ENCODE measurements at regions not wholly inside any gene's neighbourhood (a gene's known extent, or its start where the extent isn't known, plus 50 kb on each side); places are given as distances from the start of the nearest gene placed in this dataset.

DNA sequence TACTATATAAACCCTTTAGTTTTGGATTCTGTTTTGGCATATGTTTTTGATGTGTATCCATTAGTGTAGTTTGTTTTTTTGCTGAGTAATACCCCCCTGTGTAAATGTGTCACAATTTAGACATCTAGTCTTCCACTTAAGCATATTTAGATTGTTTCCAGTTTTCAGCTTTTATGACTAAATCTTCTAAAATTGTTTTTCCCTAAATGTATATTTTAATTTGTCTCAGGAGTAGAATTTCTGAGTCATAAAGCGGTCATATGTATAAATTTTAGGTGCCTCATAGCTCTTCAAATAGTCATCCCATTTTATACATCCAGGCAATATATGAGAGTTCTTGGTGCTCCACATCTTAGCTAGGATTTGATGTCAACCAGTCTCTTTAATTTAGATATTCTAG lies 1348.0 kb downstream of the MRPL39 start:
- POLR2A ChIA-PET, result no interaction called here
- no peak for FAIRE-seq
- no peak overlapping the region for H3K4me3 ChIP-seq
- no peaks in the 10 kb centered on the region for H3K4me1 ChIP-seq
- no peak overlapping the region for H3K4me2 ChIP-seq
- TF ChIP-seq CTCF (IDR thresholded peaks at IDR 0.05), result no peak
- no peak overlapping the region for H3K27ac ChIP-seq
- no peak for ATAC-seq
- WGBS (ENCODE audit: missing lambda C conversion rate), result 20% methylated on average over 1 of the region's 1 CpG
- no peaks in the 10 kb centered on the region for H3K9me3 ChIP-seq
- DNase-seq (ENCODE audit: low read depth in 1 of 2, low spot score in 1 of 2), result no peak
- CTCF ChIA-PET, result no interaction called here

DNA sequence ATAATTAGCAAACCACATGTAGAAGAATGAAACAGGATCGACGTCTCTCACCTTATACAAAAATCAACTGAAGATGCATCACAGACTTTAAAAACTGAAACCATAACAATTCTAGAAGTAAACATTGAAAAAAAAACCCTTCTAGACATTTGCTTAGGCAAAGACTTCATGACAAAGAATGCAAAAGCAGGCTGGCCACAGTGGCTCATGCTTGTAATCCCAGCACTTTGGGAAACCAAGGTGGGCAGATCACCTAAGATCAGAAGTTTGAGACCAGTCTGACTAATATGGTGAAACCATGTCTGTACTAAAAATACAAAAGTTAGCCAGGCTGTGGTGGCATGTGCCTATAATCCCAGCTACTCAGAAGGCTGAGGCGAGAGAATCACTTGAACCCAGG lies 1351.7 kb downstream of the MRPL39 start:
- 6% methylated on average over 3 of the region's 3 CpGs for WGBS (ENCODE audit: missing lambda C conversion rate)
- DNase-seq (ENCODE audit: low read depth in 1 of 2, low spot score in 1 of 2), result no peak

DNA sequence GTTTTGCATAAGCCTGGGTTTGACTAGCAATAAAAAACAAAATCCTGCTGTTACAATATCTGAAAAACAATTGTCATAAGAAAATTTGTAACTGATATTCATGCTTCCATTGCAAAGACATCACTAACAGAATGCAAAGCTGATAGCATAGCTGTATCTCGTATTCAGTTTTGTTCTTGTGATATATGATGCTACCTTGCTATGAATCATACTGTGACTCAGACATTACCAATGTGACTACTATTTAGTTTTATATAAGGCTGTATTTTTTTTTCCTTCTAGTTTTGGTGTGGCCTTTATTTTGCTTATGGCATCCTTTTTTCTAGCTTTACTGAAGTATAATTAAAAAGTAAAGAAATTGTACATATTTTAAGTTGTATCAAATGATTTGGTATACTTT lies 1381.8 kb downstream of the MRPL39 start:
- 0% methylated on average over 1 of the region's 1 CpG for WGBS (ENCODE audit: missing lambda C conversion rate)
- Histone ChIP-seq H3K4me3 (no peak overlapping the region), H3K4me2 (no peak overlapping the region), H3K27ac (no peak overlapping the region), H3K9me3 (no peaks in the 10 kb centered on the region), H3K4me1 (no peaks in the 10 kb centered on the region)
- ChIA-PET POLR2A (no interaction called here), CTCF (no interaction called here)
- no peak for TF ChIP-seq HMGXB4 (CRISPR knock-in tag; IDR thresholded peaks at IDR 0.05; ENCODE audit: borderline replicate concordance)
- TF ChIP-seq ESRRA (IDR thresholded peaks at IDR 0.05; ENCODE audit: borderline replicate concordance, low read length), result no peak
- TF ChIP-seq RAD21 (conservative IDR thresholded peaks at IDR 0.05 in 1 of 2, IDR thresholded peaks at IDR 0.05 in 1 of 2), result no peak
- TF ChIP-seq HOXB13 (CRISPR knock-in tag; IDR thresholded peaks at IDR 0.05; ENCODE audit: low read depth), result no peak
- no peak for TF ChIP-seq SREBF2 (IDR thresholded peaks at IDR 0.05)
- no peak for TF ChIP-seq TFCP2L1 (CRISPR knock-in tag; IDR thresholded peaks at IDR 0.05)
- TF ChIP-seq EHMT2 (IDR thresholded peaks at IDR 0.05; ENCODE audit: low read depth), result no peak
- TF ChIP-seq EHF (CRISPR knock-in tag; IDR thresholded peaks at IDR 0.05), result no peak
- ATAC-seq (no peak), FAIRE-seq (no peak), DNase-seq (ENCODE audit: low read depth in 1 of 2, low spot score in 1 of 2) (no peak)

More for the DNA sequence above, 1351.7 kb downstream of the MRPL39 start:
- ChIA-PET POLR2A (no interaction called here), CTCF (no interaction called here)
- Histone ChIP-seq H3K4me1 (no peaks in the 10 kb centered on the region), H3K4me2 (no peak overlapping the region), H3K4me3 (no peak overlapping the region), H3K9me3 (no peaks in the 10 kb centered on the region), H3K27ac (no peak overlapping the region)
- no peak for TF ChIP-seq POLR2A (IDR thresholded peaks at IDR 0.05; ENCODE audit: low read length)
- no peak for TF ChIP-seq NPAS2 (CRISPR knock-in tag; IDR thresholded peaks at IDR 0.05; ENCODE audit: borderline replicate concordance)
- no peak for TF ChIP-seq CTCF (IDR thresholded peaks at IDR 0.05)
- no peak for TF ChIP-seq RARB (CRISPR knock-in tag; IDR thresholded peaks at IDR 0.05)
- no peak for FAIRE-seq
- no peak for ATAC-seq

DNA sequence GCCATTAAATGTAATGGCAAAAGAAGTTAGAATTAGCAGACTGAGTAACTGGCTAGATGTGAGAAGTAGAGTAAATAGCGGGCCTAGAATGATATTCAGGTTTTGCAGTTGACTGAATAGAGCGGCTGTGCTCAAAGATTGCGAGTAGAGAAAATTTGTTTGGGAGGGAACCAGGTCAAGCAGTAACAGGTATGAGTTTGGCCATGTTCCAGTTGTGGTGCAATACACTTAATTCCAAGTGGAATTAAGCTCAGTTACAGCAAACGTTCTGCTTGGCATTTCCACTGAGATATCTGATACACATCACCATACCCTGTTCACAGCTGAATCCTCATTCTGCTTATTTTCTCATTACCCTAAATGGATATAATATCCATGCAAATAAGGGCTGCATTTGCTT lies 1382.9 kb downstream of the MRPL39 start:
- no peak for DNase-seq (ENCODE audit: low read depth in 1 of 2, low spot score in 1 of 2)
- no peak overlapping the region for H3K27ac ChIP-seq
- ChIA-PET CTCF (no interaction called here), POLR2A (no interaction called here)
- WGBS (ENCODE audit: missing lambda C conversion rate), result 2% methylated on average over 4 of the region's 4 CpGs
- H3K9me3 ChIP-seq, result no peaks in the 10 kb centered on the region
- H3K4me2 ChIP-seq, result no peak overlapping the region
- no peak for ATAC-seq
- no peak overlapping the region for H3K4me3 ChIP-seq
- H3K4me1 ChIP-seq, result no peaks in the 10 kb centered on the region
- FAIRE-seq, result no peak
- TF ChIP-seq ESRRA (IDR thresholded peaks at IDR 0.05; ENCODE audit: borderline replicate concordance, low read length) (no peak), CTCF (IDR thresholded peaks at IDR 0.05) (no peak), ZFP36 (IDR thresholded peaks at IDR 0.05; ENCODE audit: borderline replicate concordance, partially characterized antibody) (no peak), HOXB5 (CRISPR knock-in tag; IDR thresholded peaks at IDR 0.05) (no peak), FOSL2 (IDR thresholded peaks at IDR 0.05) (no peak), FOSL2 (CRISPR knock-in tag; IDR thresholded peaks at IDR 0.05) (no peak), CEBPB (IDR thresholded peaks at IDR 0.05) (no peak), EHMT2 (IDR thresholded peaks at IDR 0.05; ENCODE audit: low read depth) (no peak), KDM1A (IDR thresholded peaks at IDR 0.05; ENCODE audit: low read depth) (no peak), HOXA7 (CRISPR knock-in tag; IDR thresholded peaks at IDR 0.05) (no peak), TFCP2L1 (CRISPR knock-in tag; IDR thresholded peaks at IDR 0.05) (no peak), CBX2 (IDR thresholded peaks at IDR 0.05; ENCODE audit: borderline replicate concordance, low read depth) (no peak)
- TF ChIP-seq, protein P1, sequence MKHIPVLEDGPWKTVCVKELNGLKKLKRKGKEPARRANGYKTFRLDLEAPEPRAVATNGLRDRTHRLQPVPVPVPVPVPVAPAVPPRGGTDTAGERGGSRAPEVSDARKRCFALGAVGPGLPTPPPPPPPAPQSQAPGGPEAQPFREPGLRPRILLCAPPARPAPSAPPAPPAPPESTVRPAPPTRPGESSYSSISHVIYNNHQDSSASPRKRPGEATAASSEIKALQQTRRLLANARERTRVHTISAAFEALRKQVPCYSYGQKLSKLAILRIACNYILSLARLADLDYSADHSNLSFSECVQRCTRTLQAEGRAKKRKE (CRISPR knock-in tag; IDR thresholded peaks at IDR 0.05; ENCODE audit: low read depth), result no peak

Data from A549 (cell line).